ENCODE measurements at regions not wholly inside any gene's neighbourhood (a gene's known extent, or its start where the extent isn't known, plus 50 kb on each side); places are given as distances from the start of the nearest gene placed in this dataset.

GRCh38 chr18:61172624-61173023 is 160.6 kb upstream of the CDH20 start:
- TF ChIP-seq CTCF (IDR thresholded peaks at IDR 0.05) (no peak), POLR2AphosphoS5 (IDR thresholded peaks at IDR 0.05; ENCODE audit: low read depth, low read length) (no peak), REST (IDR thresholded peaks at IDR 0.05; ENCODE audit: insufficient read depth in 1 of 2, low read depth in 2 of 2, low read length in 1 of 2) (no peak)
